ENCODE measurements at regions not wholly inside any gene's neighbourhood (a gene's known extent, or its start where the extent isn't known, plus 50 kb on each side); places are given as distances from the start of the nearest gene placed in this dataset.

DNA sequence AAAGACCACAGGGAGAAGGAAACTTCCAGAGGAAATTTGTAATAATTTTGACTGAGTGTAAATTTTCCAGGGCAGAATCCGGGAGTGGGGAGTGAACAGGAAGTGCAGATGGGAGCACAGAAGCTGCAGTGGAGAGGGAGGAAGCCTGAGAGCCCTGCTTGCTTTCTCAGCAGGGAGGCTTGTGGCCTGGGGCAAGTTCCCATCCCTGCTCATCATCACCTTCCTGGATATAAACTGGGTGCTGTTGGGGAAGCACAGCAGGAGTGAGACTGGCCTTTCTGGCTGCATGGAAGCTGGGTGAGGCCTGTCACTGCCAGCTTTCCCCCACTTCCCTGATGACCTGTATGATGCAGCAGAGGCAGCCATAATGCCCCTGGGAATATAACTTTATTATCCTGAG, 532.9 kb downstream of the SLITRK6 start:
- TF ChIP-seq POLR2A (IDR thresholded peaks at IDR 0.05; ENCODE audit: low read length) (no peak), GATA1 (IDR thresholded peaks at IDR 0.05; ENCODE audit: low read depth, low read length) (no peak)

Measured in erythroblast (primary cell).